Osteoblast (primary cell): ENCODE measurements at regions not wholly inside any gene's neighbourhood (a gene's known extent, or its start where the extent isn't known, plus 50 kb on each side); places are given as distances from the start of the nearest gene placed in this dataset.

Experiments
- DNase-seq: peaks from one replicate; pipeline ENCODE4 v3.0.0; 2011; ENCODE audit warnings: low spot score, mixed read lengths; ENCODE audit not compliant: insufficient read length; ENCODE audit errors: missing footprints
- H2AFZ ChIP-seq: 2 replicates; pipeline ENCODE4 v1.6.0; 2011; ENCODE audit warnings: mild to moderate bottlenecking, low read length
- H3K27ac ChIP-seq: 2 replicates; pipeline ENCODE4 v1.5.1; 2011; ENCODE audit warnings: mild to moderate bottlenecking, low read depth, low read length, moderate library complexity
- H3K27me3 ChIP-seq: 2 replicates; pipeline ENCODE4 v1.6.0; 2012; ENCODE audit warnings: mild to moderate bottlenecking, control low read depth, inconsistent platforms, low read length, moderate library complexity; ENCODE audit not compliant: insufficient read depth
- H3K36me3 ChIP-seq: 2 replicates; pipeline ENCODE4 v1.5.1; 2011; ENCODE audit warnings: mild to moderate bottlenecking, low read length, control low read depth, moderate library complexity; ENCODE audit not compliant: insufficient read depth
- H3K4me1 ChIP-seq: 2 replicates; pipeline ENCODE4 v1.5.1; 2011; ENCODE audit warnings: mild to moderate bottlenecking, low read length, control low read depth, moderate library complexity; ENCODE audit not compliant: insufficient read depth
- H3K4me2 ChIP-seq: 2 replicates; pipeline ENCODE4 v1.6.0; 2011; ENCODE audit warnings: mild to moderate bottlenecking, low read length; ENCODE audit not compliant: insufficient read depth
- H3K4me3 ChIP-seq: fragments of 200-600 bp; sonication (generic); 3 replicates; pipeline ENCODE4 v1.5.1; 2012; ENCODE audit warnings: mild to moderate bottlenecking, low read length, inconsistent platforms; ENCODE audit not compliant: insufficient read depth
- H3K79me2 ChIP-seq: 2 replicates; pipeline ENCODE4 v1.6.0; 2012; ENCODE audit warnings: mild to moderate bottlenecking, low read length, control low read depth, inconsistent platforms; ENCODE audit not compliant: insufficient read depth
- H3K9me3 ChIP-seq: 2 replicates; pipeline ENCODE4 v1.5.1; 2011; ENCODE audit warnings: low read depth, low read length, control low read depth
- H4K20me1 ChIP-seq: 2 replicates; pipeline ENCODE4 v1.6.0; 2012; ENCODE audit warnings: mild to moderate bottlenecking, low read length, control low read depth; ENCODE audit not compliant: insufficient read depth
- TF ChIP-seq, protein P1 (sequence below): IDR thresholded peaks from 2 replicates; pipeline ENCODE4 v1.5.1; 2011; ENCODE audit warnings: mild to moderate bottlenecking, low read depth, low read length, moderate library complexity; ENCODE audit errors: extremely low read depth

DNA sequence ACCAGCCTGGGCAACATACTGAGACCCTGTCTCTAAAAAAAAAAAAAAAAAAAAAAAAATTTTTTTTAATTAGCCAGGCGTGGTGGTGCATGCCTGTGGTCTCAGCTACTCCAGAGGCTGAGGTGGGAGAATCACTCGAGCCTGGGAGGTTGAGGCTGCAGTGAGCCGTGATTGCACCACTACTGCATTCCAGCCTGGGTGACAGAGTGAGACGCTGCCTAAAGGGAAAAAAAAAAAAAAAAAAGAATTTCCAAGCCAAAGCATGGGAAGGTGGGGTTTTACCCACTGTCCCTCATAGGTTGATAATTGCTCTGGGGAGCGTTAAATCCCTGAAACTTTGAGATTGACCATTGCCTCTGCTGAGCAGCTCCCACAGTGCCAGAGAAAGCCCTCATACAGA is 427.5 kb downstream of the BCOR start:
- Histone ChIP-seq H3K79me2 (no peaks in the 10 kb centered on the region), H3K9me3 (no peaks in the 10 kb centered on the region), H3K36me3 (no peaks in the 10 kb centered on the region), H2AFZ (no peak overlapping the region), H3K4me1 (peaks cover 14% of the 10 kb centered on the region), H3K27me3 (peaks cover 11% of the 10 kb centered on the region), H3K4me3 (no peak overlapping the region), H3K27ac (no peak overlapping the region), H4K20me1 (no peaks in the 10 kb centered on the region), H3K4me2 (no peak overlapping the region)
- DNase-seq, result no peak
- TF ChIP-seq, protein P1, sequence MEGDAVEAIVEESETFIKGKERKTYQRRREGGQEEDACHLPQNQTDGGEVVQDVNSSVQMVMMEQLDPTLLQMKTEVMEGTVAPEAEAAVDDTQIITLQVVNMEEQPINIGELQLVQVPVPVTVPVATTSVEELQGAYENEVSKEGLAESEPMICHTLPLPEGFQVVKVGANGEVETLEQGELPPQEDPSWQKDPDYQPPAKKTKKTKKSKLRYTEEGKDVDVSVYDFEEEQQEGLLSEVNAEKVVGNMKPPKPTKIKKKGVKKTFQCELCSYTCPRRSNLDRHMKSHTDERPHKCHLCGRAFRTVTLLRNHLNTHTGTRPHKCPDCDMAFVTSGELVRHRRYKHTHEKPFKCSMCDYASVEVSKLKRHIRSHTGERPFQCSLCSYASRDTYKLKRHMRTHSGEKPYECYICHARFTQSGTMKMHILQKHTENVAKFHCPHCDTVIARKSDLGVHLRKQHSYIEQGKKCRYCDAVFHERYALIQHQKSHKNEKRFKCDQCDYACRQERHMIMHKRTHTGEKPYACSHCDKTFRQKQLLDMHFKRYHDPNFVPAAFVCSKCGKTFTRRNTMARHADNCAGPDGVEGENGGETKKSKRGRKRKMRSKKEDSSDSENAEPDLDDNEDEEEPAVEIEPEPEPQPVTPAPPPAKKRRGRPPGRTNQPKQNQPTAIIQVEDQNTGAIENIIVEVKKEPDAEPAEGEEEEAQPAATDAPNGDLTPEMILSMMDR, result no peak

DNA sequence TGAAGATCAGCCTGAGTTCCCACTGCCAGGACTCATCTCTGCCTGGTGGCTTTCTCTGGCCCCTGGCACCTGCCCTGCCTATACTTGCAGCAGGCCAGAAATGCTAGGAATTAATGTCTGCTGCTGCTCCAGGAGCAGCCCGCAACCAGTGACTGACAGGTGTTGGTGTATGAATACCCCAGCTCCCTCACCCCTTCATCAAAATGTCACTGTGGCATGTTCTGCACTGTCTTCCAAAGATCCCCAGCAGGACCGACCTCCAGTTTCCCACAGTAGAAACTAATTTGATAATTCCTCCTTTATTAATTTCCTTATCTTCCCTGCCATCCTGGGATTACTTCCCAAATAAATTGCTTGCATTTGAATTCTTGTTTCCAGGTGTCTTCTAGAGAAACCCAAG is 425.4 kb downstream of the BCOR start:
- no peak overlapping the region for H3K27ac ChIP-seq
- no peak overlapping the region for H3K4me3 ChIP-seq
- no peak overlapping the region for H3K4me2 ChIP-seq
- H3K9me3 ChIP-seq, result no peaks in the 10 kb centered on the region
- no peak for DNase-seq
- no peak overlapping the region for H2AFZ ChIP-seq
- H3K4me1 ChIP-seq, result peaks cover 5% of the 10 kb centered on the region
- TF ChIP-seq, protein P1, result no peak
- H4K20me1 ChIP-seq, result no peaks in the 10 kb centered on the region
- H3K27me3 ChIP-seq, result peaks cover 8% of the 10 kb centered on the region
- H3K79me2 ChIP-seq, result no peaks in the 10 kb centered on the region
- H3K36me3 ChIP-seq, result no peaks in the 10 kb centered on the region

DNA sequence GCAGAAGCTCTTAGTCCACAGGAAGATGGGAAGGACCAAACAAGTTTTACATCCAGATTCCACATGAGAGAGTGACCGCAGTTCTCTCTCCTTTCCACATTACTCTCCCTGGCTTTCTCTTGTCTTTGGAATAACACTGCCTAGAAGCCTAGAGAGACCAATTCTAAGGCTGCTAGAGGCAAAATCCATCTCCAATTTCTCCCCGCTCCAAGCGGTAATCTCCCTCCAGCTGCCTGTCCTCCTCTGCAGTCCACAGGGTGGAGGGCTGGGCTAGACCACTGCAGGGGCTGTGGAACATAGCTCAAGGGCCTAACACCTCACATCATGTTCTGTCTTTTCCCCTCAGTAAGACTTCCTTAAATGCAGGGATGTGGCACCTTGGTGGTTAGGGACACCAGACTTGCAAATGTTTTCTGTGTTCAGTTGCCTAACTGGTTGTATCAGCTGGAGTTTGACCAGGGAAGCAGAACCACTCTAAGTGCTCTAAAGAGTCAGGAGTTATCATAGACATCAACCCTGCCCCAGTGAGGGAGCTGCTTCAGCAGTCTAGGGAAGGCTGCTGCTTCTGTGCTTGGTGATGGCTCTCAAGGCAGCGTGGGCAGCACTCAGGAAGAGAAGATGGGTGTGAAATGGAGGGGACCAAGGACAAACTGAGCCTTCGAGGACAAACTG is 423.1 kb downstream of the BCOR start:
- Histone ChIP-seq H4K20me1 (no peaks in the 10 kb centered on the region), H3K79me2 (no peaks in the 10 kb centered on the region), H3K9me3 (no peaks in the 10 kb centered on the region), H3K36me3 (no peaks in the 10 kb centered on the region), H3K27me3 (peaks cover 3% of the 10 kb centered on the region), H3K4me3 (no peak overlapping the region), H3K27ac (peak overlapping the region; percentile 48), H3K4me1 (peaks cover 5% of the 10 kb centered on the region), H3K4me2 (no peak overlapping the region), H2AFZ (no peak overlapping the region)
- TF ChIP-seq, protein P1, result no peak
- DNase-seq, result no peak

DNA sequence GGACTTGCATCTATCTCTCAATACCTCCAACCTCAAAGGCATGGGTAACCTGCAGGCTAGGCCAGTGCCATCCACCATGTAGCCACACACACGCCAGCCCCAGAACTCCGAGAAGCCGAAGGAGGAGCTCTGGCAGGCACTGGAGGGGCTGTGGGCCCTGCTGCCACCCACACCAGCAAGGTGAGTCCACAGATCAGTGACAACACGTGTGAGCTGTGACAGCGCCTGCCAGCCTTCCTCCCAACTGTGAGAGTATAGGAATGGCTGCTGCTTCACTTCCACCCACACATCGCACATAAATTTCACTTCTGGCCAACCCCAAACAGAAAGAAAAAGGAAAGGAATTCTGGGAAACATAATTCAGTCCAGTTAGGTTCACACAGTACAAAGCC is 422.6 kb downstream of the BCOR start:
- H2AFZ ChIP-seq, result no peak overlapping the region
- no peak for DNase-seq
- H3K27me3 ChIP-seq, result peaks cover 3% of the 10 kb centered on the region
- no peaks in the 10 kb centered on the region for H3K79me2 ChIP-seq
- no peaks in the 10 kb centered on the region for H4K20me1 ChIP-seq
- H3K36me3 ChIP-seq, result no peaks in the 10 kb centered on the region
- TF ChIP-seq, protein P1, result no peak
- peak overlapping the region; percentile 48 for H3K27ac ChIP-seq
- H3K4me1 ChIP-seq, result peaks cover 5% of the 10 kb centered on the region
- no peaks in the 10 kb centered on the region for H3K9me3 ChIP-seq
- no peak overlapping the region for H3K4me2 ChIP-seq
- no peak overlapping the region for H3K4me3 ChIP-seq
